Fibroblast of mammary gland (primary cell): ENCODE measurements at regions not wholly inside any gene's neighbourhood (a gene's known extent, or its start where the extent isn't known, plus 50 kb on each side); places are given as distances from the start of the nearest gene placed in this dataset.
A peak's percentile ranks its signal among the peaks of the same experiment; 100 is the strongest.

Experiments used
- DNase-seq: peaks from one replicate; pipeline ENCODE4 v3.0.0-alpha.2; 2010; ENCODE audit warnings: low read depth
- H3K4me3 ChIP-seq: 2 replicates; pipeline ENCODE4 v1.5.1; 2011; ENCODE audit warnings: low read depth, mild to moderate bottlenecking, low read length, moderate library complexity; ENCODE audit not compliant: control insufficient read depth
- CTCF ChIP-seq: conservative IDR thresholded peaks from 2 replicates; pipeline ENCODE4 v1.5.1; 2011; ENCODE audit warnings: low read depth, low read length, inconsistent platforms; ENCODE audit not compliant: control insufficient read depth, insufficient read depth

- DNase-seq, result no peak
- H3K4me3 ChIP-seq, result no peak overlapping the region
- no peak for TF ChIP-seq CTCF
These were observed 113.5 kb downstream of the CBLN1 start for GRCh38 chr16:49168126-49168525.

GRCh38 chr16:49165025-49165424 is 116.6 kb downstream of the CBLN1 start:
- H3K4me3 ChIP-seq, result no peak overlapping the region
- DNase-seq, result no peak
- no peak for TF ChIP-seq CTCF

GRCh38 chr16:49161191-49161590 is 120.4 kb downstream of the CBLN1 start:
- no peak overlapping the region for H3K4me3 ChIP-seq
- no peak for TF ChIP-seq CTCF

GRCh38 chr16:49158029-49158642 is 123.5 kb downstream of the CBLN1 start:
- H3K4me3 ChIP-seq, result no peak overlapping the region
- peak; percentile 17 for DNase-seq
- no peak for TF ChIP-seq CTCF

More at GRCh38 chr16:49161191-49161590, 120.4 kb downstream of the CBLN1 start:
- DNase-seq, result no peak

GRCh38 chr16:49150341-49150740 is 131.3 kb downstream of the CBLN1 start:
- no peak for TF ChIP-seq CTCF
- H3K4me3 ChIP-seq, result no peak overlapping the region
- DNase-seq, result no peak

GRCh38 chr16:49148410-49148809 is 133.2 kb downstream of the CBLN1 start:
- DNase-seq, result no peak
- no peak for TF ChIP-seq CTCF
- H3K4me3 ChIP-seq, result no peak overlapping the region

- no peak for TF ChIP-seq CTCF
- H3K4me3 ChIP-seq, result no peak overlapping the region
- DNase-seq, result no peak
These were observed 141.0 kb downstream of the CBLN1 start for GRCh38 chr16:49140618-49141017.
